ENCODE measurements at regions not wholly inside any gene's neighbourhood (a gene's known extent, or its start where the extent isn't known, plus 50 kb on each side); places are given as distances from the start of the nearest gene placed in this dataset.

GRCh38 chr3:159418571-159419526, 569.8 kb upstream of the IL12A start:
- DNase-seq, result no peak
- Mint-ChIP-seq H3K9me3 (peaks cover 17% of the 10 kb centered on the region), H3K27ac (no peak overlapping the region), H3K27me3 (ENCODE audit: insufficient read depth) (no peaks in the 10 kb centered on the region), H3K4me1 (no peaks in the 10 kb centered on the region), H3K36me3 (ENCODE audit: low read depth) (no peaks in the 10 kb centered on the region), H3K4me3 (no peak overlapping the region)
- H3K27ac ChIP-seq (ENCODE audit: low read depth, low read length), result no peak overlapping the region
- no peaks in the 10 kb centered on the region for H3K4me1 ChIP-seq (ENCODE audit: control insufficient read depth, insufficient read depth, low read length)
- TF ChIP-seq CTCF (conservative IDR thresholded peaks at IDR 0.05), result no peak
- H3K9ac ChIP-seq (ENCODE audit: extremely low read depth, low read length, poor library complexity, severe bottlenecking), result no peak overlapping the region
- no peak overlapping the region for H3K4me3 ChIP-seq (ENCODE audit: low read length)
- no peaks in the 10 kb centered on the region for H3K27me3 ChIP-seq (ENCODE audit: control insufficient read depth, insufficient read depth, low read length, poor library complexity, severe bottlenecking)
- no peaks in the 10 kb centered on the region for H3K36me3 ChIP-seq (ENCODE audit: control insufficient read depth, insufficient read depth, low read length)
- WGBS, 2 experiments (ENCODE audit: insufficient coverage in 1 of 2, insufficient read length in 1 of 2), result 82 to 88% methylated on average over 1 to 4 of the region's 4 CpGs
- H3K9me3 ChIP-seq (ENCODE audit: control insufficient read depth, low read length), result no peaks in the 10 kb centered on the region

- Histone ChIP-seq H3K9me3 (ENCODE audit: control insufficient read depth, low read length) (no peaks in the 10 kb centered on the region), H3K36me3 (ENCODE audit: control insufficient read depth, insufficient read depth, low read length) (no peaks in the 10 kb centered on the region), H3K9ac (ENCODE audit: extremely low read depth, low read length, poor library complexity, severe bottlenecking) (no peak overlapping the region), H3K27me3 (ENCODE audit: control insufficient read depth, insufficient read depth, low read length, poor library complexity, severe bottlenecking) (no peaks in the 10 kb centered on the region), H3K27ac (ENCODE audit: low read depth, low read length) (no peak overlapping the region), H3K4me3 (ENCODE audit: low read length) (no peak overlapping the region), H3K4me1 (ENCODE audit: control insufficient read depth, insufficient read depth, low read length) (no peaks in the 10 kb centered on the region)
- WGBS, 2 experiments (ENCODE audit: insufficient coverage in 1 of 2, insufficient read length in 1 of 2), result 92% methylated on average over 2 of the region's 2 CpGs; no CpG with 5 or more reads in 1 of the 2 experiments
- Mint-ChIP-seq H3K27ac (no peak overlapping the region), H3K27me3 (ENCODE audit: insufficient read depth) (no peaks in the 10 kb centered on the region), H3K36me3 (ENCODE audit: low read depth) (no peaks in the 10 kb centered on the region), H3K4me1 (no peaks in the 10 kb centered on the region), H3K9me3 (peaks cover 3% of the 10 kb centered on the region), H3K4me3 (no peak overlapping the region)
- TF ChIP-seq CTCF (conservative IDR thresholded peaks at IDR 0.05), result no peak
- no peak for DNase-seq
Observed at GRCh38 chr3:159429702-159430101, 558.9 kb upstream of the IL12A start.

GRCh38 chr3:159432682-159433340, 555.8 kb upstream of the IL12A start:
- H3K9ac ChIP-seq (ENCODE audit: extremely low read depth, low read length, poor library complexity, severe bottlenecking), result no peak overlapping the region
- Mint-ChIP-seq H3K9me3 (no peaks in the 10 kb centered on the region), H3K36me3 (ENCODE audit: low read depth) (no peaks in the 10 kb centered on the region), H3K4me3 (no peak overlapping the region), H3K4me1 (peaks cover 5% of the 10 kb centered on the region), H3K27me3 (ENCODE audit: insufficient read depth) (no peaks in the 10 kb centered on the region), H3K27ac (no peak overlapping the region)
- 92% methylated on average over 4 of the region's 4 CpGs; no CpG with 5 or more reads in 1 of the 2 experiments for WGBS, 2 experiments (ENCODE audit: insufficient coverage in 1 of 2, insufficient read length in 1 of 2)
- H3K27me3 ChIP-seq (ENCODE audit: control insufficient read depth, insufficient read depth, low read length, poor library complexity, severe bottlenecking), result no peaks in the 10 kb centered on the region
- H3K9me3 ChIP-seq (ENCODE audit: control insufficient read depth, low read length), result no peaks in the 10 kb centered on the region
- no peaks in the 10 kb centered on the region for H3K36me3 ChIP-seq (ENCODE audit: control insufficient read depth, insufficient read depth, low read length)
- DNase-seq, result no peak
- H3K4me3 ChIP-seq (ENCODE audit: low read length), result no peak overlapping the region
- H3K4me1 ChIP-seq (ENCODE audit: control insufficient read depth, insufficient read depth, low read length), result peaks cover 6% of the 10 kb centered on the region
- no peak overlapping the region for H3K27ac ChIP-seq (ENCODE audit: low read depth, low read length)
- no peak for TF ChIP-seq CTCF (conservative IDR thresholded peaks at IDR 0.05)

Measured in endodermal cell (in vitro differentiated cells).